IMR-90 (cell line): ENCODE measurements at regions not wholly inside any gene's neighbourhood (a gene's known extent, or its start where the extent isn't known, plus 50 kb on each side); places are given as distances from the start of the nearest gene placed in this dataset.

Source experiments
- ATAC-seq: fragments of 200-7000 bp; cut with Tn5 transposase; 2 replicates; pipeline ENCODE4 v1.9.1; 2020; ENCODE audit warnings: low read depth, mild to moderate bottlenecking, moderate library complexity
- BruUV-seq: library from RNA; stranded (reverse); fragments of 400-500 nt; replicated peaks from 2 replicates; lab custom pipeline; 2021; lab: Mats Ljungman, UMichigan
- CTCF ChIA-PET: fragments of 300-600 bp; formaldehyde crosslinking; extraction: SDS; loops from one replicate; lab custom pipeline; 2021; ENCODE audit warnings: antibody characterized with exemption; lab: Yijun Ruan, JAX
- POLR2A ChIA-PET: fragments of 300-600 bp; sonication (Branson Sonifier 250); formaldehyde crosslinking; loops from one replicate; lab custom pipeline; 2022; ENCODE audit warnings: antibody characterized with exemption; ENCODE audit not compliant: unreplicated experiment; lab: Charles Lee
- DNase-seq: peaks from one replicate; pipeline ENCODE4 v3.0.0; 2013
- H2AFZ ChIP-seq: replicated peaks from 2 replicates; pipeline ENCODE3; 2013; ENCODE audit warnings: low read length, mild to moderate bottlenecking; ENCODE audit not compliant: poor library complexity
- H2AK5ac ChIP-seq: 2 replicates; pipeline ENCODE4 v1.6.1; 2013; ENCODE audit warnings: low read depth, low read length, inconsistent platforms
- H2AK9ac ChIP-seq: replicated peaks from 2 replicates; pipeline ENCODE3; 2013; ENCODE audit warnings: mild to moderate bottlenecking, low read depth, low read length, moderate library complexity; ENCODE audit not compliant: poor library complexity
- H2BK120ac ChIP-seq: 2 replicates; pipeline ENCODE4 v1.6.1; 2013; ENCODE audit warnings: low read depth, low read length, inconsistent platforms
- H2BK15ac ChIP-seq: 3 replicates; pipeline ENCODE4 v1.6.1; 2013; ENCODE audit warnings: low read depth, low read length, inconsistent platforms
- H2BK20ac ChIP-seq: 2 replicates; pipeline ENCODE4 v1.6.1; 2013; ENCODE audit warnings: low read depth, mild to moderate bottlenecking, inconsistent platforms, low read length, moderate library complexity
- H2BK5ac ChIP-seq: 2 replicates; pipeline ENCODE4 v1.6.1; 2013; ENCODE audit warnings: mild to moderate bottlenecking, low read depth, low read length, inconsistent platforms; ENCODE audit not compliant: poor library complexity, severe bottlenecking
- H3K14ac ChIP-seq: replicated peaks from 2 replicates; pipeline ENCODE4 v1.6.1; 2013; ENCODE audit warnings: low read depth, low read length, inconsistent platforms
- H3K18ac ChIP-seq: 2 replicates; pipeline ENCODE4 v1.6.1; 2013; ENCODE audit warnings: low read depth, low read length, control low read depth
- H3K23ac ChIP-seq: 2 replicates; pipeline ENCODE4 v1.6.1; 2013; ENCODE audit warnings: low read depth, low read length, inconsistent platforms
- H3K27ac ChIP-seq: 2 replicates; pipeline ENCODE4 v1.5.1; 2013; ENCODE audit warnings: mild to moderate bottlenecking, control low read depth, low read length; ENCODE audit not compliant: insufficient read depth
- H3K27me3 ChIP-seq: 2 replicates; pipeline ENCODE4 v1.6.1; 2013; ENCODE audit warnings: low read length; ENCODE audit not compliant: control insufficient read depth, insufficient read depth
- H3K36me3 ChIP-seq: 2 replicates; pipeline ENCODE4 v1.6.1; 2013; ENCODE audit warnings: low read length, mixed read lengths; ENCODE audit not compliant: control insufficient read depth, insufficient read depth
- H3K4ac ChIP-seq: 2 replicates; pipeline ENCODE4 v1.6.1; 2013; ENCODE audit warnings: low read depth, low read length, inconsistent platforms
- H3K4me1 ChIP-seq: 2 replicates; pipeline ENCODE4 v1.6.1; 2013; ENCODE audit warnings: low read length, mixed read lengths; ENCODE audit not compliant: control insufficient read depth, insufficient read depth
- H3K4me2 ChIP-seq: 2 replicates; pipeline ENCODE4 v1.6.1; 2013; ENCODE audit warnings: low read depth, mild to moderate bottlenecking, control low read depth, low read length, moderate library complexity
- H3K4me3 ChIP-seq: 2 replicates; pipeline ENCODE4 v1.5.1; 2013; ENCODE audit warnings: low read depth, mild to moderate bottlenecking, control low read depth, low read length, moderate library complexity; ENCODE audit not compliant: insufficient read depth
- H3K56ac ChIP-seq: 2 replicates; pipeline ENCODE4 v1.6.1; 2013; ENCODE audit warnings: low read length, inconsistent platforms; ENCODE audit not compliant: insufficient read depth; ENCODE audit errors: extremely low read depth
- H3K79me1 ChIP-seq, 2 experiments: 2 replicates each; pipeline ENCODE4 v1.6.1; 2013; ENCODE audit warnings: low read length in 2 of 2, inconsistent platforms in 1 of 2, low read depth in 1 of 2
- H3K9ac ChIP-seq: 2 replicates; pipeline ENCODE4 v1.6.1; 2013; ENCODE audit warnings: low read depth, low read length, control low read depth
- H3K9me1 ChIP-seq: 2 replicates; pipeline ENCODE4 v1.6.1; 2013; ENCODE audit warnings: low read length, inconsistent platforms; ENCODE audit not compliant: insufficient read depth
- H3K9me3 ChIP-seq: 2 replicates; pipeline ENCODE4 v1.6.1; 2013; ENCODE audit warnings: low read length; ENCODE audit not compliant: control insufficient read depth, insufficient read depth
- H4K20me1 ChIP-seq: 2 replicates; pipeline ENCODE4 v1.6.1; 2013; ENCODE audit warnings: low read length, inconsistent platforms; ENCODE audit not compliant: insufficient read depth
- H4K5ac ChIP-seq: 2 replicates; pipeline ENCODE4 v1.6.1; 2013; ENCODE audit warnings: mild to moderate bottlenecking, low read depth, low read length, control low read depth
- H4K8ac ChIP-seq, 2 experiments: 2 replicates each; pipeline ENCODE4 v1.6.1; 2013; ENCODE audit warnings: low read depth in 2 of 2, low read length in 2 of 2, control low read depth in 1 of 2, inconsistent platforms in 1 of 2
- H4K91ac ChIP-seq: 2 replicates; pipeline ENCODE4 v1.6.1; 2013; ENCODE audit warnings: low read depth, low read length, inconsistent platforms; ENCODE audit not compliant: insufficient read depth
- CEBPB ChIP-seq: IDR thresholded peaks from 2 replicates; pipeline ENCODE4 v1.6.1; 2012; ENCODE audit warnings: low read depth, low read length, improper control_type of control experiment
- MXI1 ChIP-seq: IDR thresholded peaks from 2 replicates; pipeline ENCODE4 v1.6.1; 2012; ENCODE audit warnings: low read depth, mild to moderate bottlenecking, low read length, moderate library complexity, borderline replicate concordance
- WGBS, 2 experiments: methylation state at CpG; one replicate each; pipeline versions ENCODE4 v1.1.5 to v1.1.7; 2013; ENCODE audit warnings: missing lambda C conversion rate in 2 of 2; ENCODE audit not compliant: insufficient read length in 1 of 2; ENCODE audit errors: extremely low coverage in 2 of 2; 5-methylcytosine and 5-hydroxymethylcytosine counted together
- dilution Hi-C: fragments of 300-500 bp; cut with HindIII; formaldehyde crosslinking; loops from one replicate; pipeline ENCODE4 v1.14.3; 2018; ENCODE audit warnings: low sequenced_read_pairs; ENCODE audit not compliant: unreplicated experiment
- in situ Hi-C: fragments of 300-500 bp; cut with MboI; formaldehyde crosslinking; loops from 3 replicates; pipeline ENCODE4 v1.14.3; 2019; ENCODE audit warnings: low sequenced_read_pairs, inconsistent platforms, mixed read lengths
- intact Hi-C: fragments of 100-400 bp; cut with micrococcal nuclease; formaldehyde crosslinking; loops from 2 replicates; pipeline ENCODE4 v1.10.0; 2022

DNA sequence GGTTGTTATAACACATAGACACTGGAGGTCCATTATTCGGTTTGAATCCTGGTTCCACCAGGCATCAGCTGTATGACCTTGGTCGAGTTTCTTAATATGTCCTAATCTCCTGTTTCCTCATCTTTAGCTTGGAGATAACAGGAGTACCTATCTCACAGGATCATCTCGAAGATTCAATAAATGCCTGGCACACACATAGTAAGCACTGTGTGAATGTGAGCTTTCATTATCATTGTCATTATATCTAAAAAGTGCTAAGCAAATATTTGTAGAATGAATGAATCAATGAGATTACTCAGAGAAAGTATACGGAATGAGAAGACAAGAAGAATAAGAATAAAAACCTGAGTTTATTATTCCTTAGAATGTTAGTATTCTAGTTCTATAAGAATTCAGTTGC, 227.4 kb upstream of the CFAP20DC start:
- Histone ChIP-seq H3K79me1 (no peaks in the 10 kb centered on the region), H2BK15ac (no peak overlapping the region), H4K5ac (no peak overlapping the region), H2AFZ (no peak overlapping the region), H3K23ac (no peak overlapping the region), H2BK120ac (no peak overlapping the region), H3K9ac (no peak overlapping the region), H2AK5ac (no peak overlapping the region), H3K36me3 (no peaks in the 10 kb centered on the region), H3K4ac (no peak overlapping the region), H3K4me1 (peaks cover 5% of the 10 kb centered on the region; the same call in 1 of the 2 replicates), H3K9me3 (no peaks in the 10 kb centered on the region), H3K9me1 (no peaks in the 10 kb centered on the region), H3K27me3 (no peaks in the 10 kb centered on the region), H2AK9ac (no peak overlapping the region), H3K56ac (no peak overlapping the region), H3K4me3 (no peak overlapping the region), H3K4me2 (no peak overlapping the region), H4K20me1 (no peaks in the 10 kb centered on the region), H4K8ac (no peak overlapping the region), H2BK5ac (no peak overlapping the region), H3K14ac (no peak overlapping the region), H2BK20ac (no peak overlapping the region), H3K18ac (no peak overlapping the region), H4K91ac (no peak overlapping the region), H3K27ac (no peak overlapping the region)
- TF ChIP-seq CEBPB, result no peak
- TF ChIP-seq MXI1, result no peak
- POLR2A ChIA-PET, result no interaction called here
- DNase-seq (no peak), ATAC-seq (no peak)
- CTCF ChIA-PET, result no interaction called here
- intact Hi-C loops (no loop called here), dilution Hi-C loops (no loop called here), in situ Hi-C loops (no loop called here)
- WGBS, 2 experiments, result no CpG with 5 or more reads among the region's 4 CpGs
- no TSS peak for BruUV-seq
